Gastroesophageal sphincter (tissue), 4 donors: ENCODE measurements at regions not wholly inside any gene's neighbourhood (a gene's known extent, or its start where the extent isn't known, plus 50 kb on each side); places are given as distances from the start of the nearest gene placed in this dataset.

Experiments
- ATAC-seq: fragments of 150-250 bp; one replicate; pipeline ENCODE4 v1.9.1; 2016; ENCODE audit warnings: mild to moderate bottlenecking, moderate library complexity
- H3K27ac ChIP-seq, 4 donors: fragments of 200-600 bp; sonication (generic) in 3 of 4; 1 replicate in 3 of 4; 2 replicates in 1 of 4; pipeline ENCODE4 v1.5.1; 2016 to 2019
- H3K27me3 ChIP-seq: fragments of 200-600 bp; sonication (generic); one replicate; pipeline ENCODE4 v1.5.1; 2019
- H3K36me3 ChIP-seq, 2 donors: fragments of 200-600 bp; sonication (generic); one replicate each; pipeline ENCODE4 v1.5.1; 2019; ENCODE audit warnings: control low read depth in 1 of 2
- H3K4me1 ChIP-seq, 3 donors: fragments of 200-600 bp; sonication (generic); 1 replicate in 2 of 3; 2 replicates in 1 of 3; pipeline ENCODE4 v1.5.1; 2016 to 2019; ENCODE audit warnings: control low read depth in 2 of 3
- H3K4me3 ChIP-seq, 2 donors: fragments of 200-600 bp; sonication (generic); one replicate each; pipeline ENCODE4 v1.5.1; 2019; ENCODE audit warnings: mild to moderate bottlenecking in 1 of 2, moderate library complexity in 1 of 2
- H3K9me3 ChIP-seq, 3 donors: fragments of 200-600 bp; sonication (generic); one replicate each; pipeline ENCODE4 v1.5.1; 2017 to 2019; ENCODE audit warnings: control low read depth in 2 of 3
- CTCF ChIP-seq, 4 experiments: fragments of 200-600 bp in 2 of 4; fragments of 450-650 bp in 2 of 4; sonication (generic) in 1 of 4; IDR thresholded peaks; one replicate each; pipeline ENCODE4 v1.5.1; 2017 to 2019; ENCODE audit warnings: antibody characterized with exemption in 4 of 4, mild to moderate bottlenecking in 2 of 4, moderate library complexity in 2 of 4
- EP300 ChIP-seq: sonication (generic); formaldehyde crosslinking; IDR thresholded peaks from one replicate; pipeline ENCODE4 v1.6.1; 2017; ENCODE audit warnings: antibody characterized with exemption, mild to moderate bottlenecking
- POLR2A ChIP-seq, 2 donors: fragments of 450-650 bp; IDR thresholded peaks; one replicate each; pipeline ENCODE4 v1.6.1; 2017; ENCODE audit warnings: antibody characterized with exemption in 2 of 2, mild to moderate bottlenecking in 2 of 2, moderate library complexity in 1 of 2
- POLR2AphosphoS5 ChIP-seq: sonication (generic); formaldehyde crosslinking; IDR thresholded peaks from one replicate; pipeline ENCODE4 v1.6.1; 2017; ENCODE audit warnings: antibody characterized with exemption
- WGBS, 2 donors: methylation state at CpG; one replicate each; pipeline ENCODE4 v1.1.5; 2018; ENCODE audit warnings: low coverage in 1 of 2; 5-methylcytosine and 5-hydroxymethylcytosine counted together

- Histone ChIP-seq H3K27ac (no peak overlapping the region), H3K4me1 (no peaks in the 10 kb centered on the region), H3K27me3 (no peaks in the 10 kb centered on the region), H3K36me3 (no peaks in the 10 kb centered on the region), H3K9me3 (no peaks in the 10 kb centered on the region), H3K4me3 (no peak overlapping the region)
- WGBS, 2 donors = 72 to 85% methylated on average over 8 to 10 of the region's 28 CpGs
- no peak for ATAC-seq
- TF ChIP-seq POLR2A (IDR thresholded peaks at IDR 0.05) (no peak), CTCF (IDR thresholded peaks at IDR 0.05) (no peak), EP300 (no peak), POLR2AphosphoS5 (no peak)
Measured at GRCh38 chr12:114817571-114818425, 133.8 kb upstream of the TBX3 start.

GRCh38 chr12:114815026-114815795 lies 131.2 kb upstream of the TBX3 start:
- Histone ChIP-seq H3K27me3 (no peaks in the 10 kb centered on the region), H3K27ac (no peak overlapping the region), H3K9me3 (no peaks in the 10 kb centered on the region), H3K4me3 (no peak overlapping the region), H3K4me1 (no peaks in the 10 kb centered on the region), H3K36me3 (no peaks in the 10 kb centered on the region)
- no peak for TF ChIP-seq POLR2AphosphoS5
- no peak for TF ChIP-seq EP300
- TF ChIP-seq CTCF (IDR thresholded peaks at IDR 0.05) = no peak
- TF ChIP-seq POLR2A (IDR thresholded peaks at IDR 0.05) = no peak
- WGBS, 2 donors = 85% methylated on average over 3 to 6 of the region's 10 CpGs
- no peak for ATAC-seq

GRCh38 chr12:114812858-114813761 lies 129.1 kb upstream of the TBX3 start:
- Histone ChIP-seq H3K27ac (no peak overlapping the region), H3K4me3 (no peak overlapping the region), H3K36me3 (no peaks in the 10 kb centered on the region), H3K27me3 (peaks cover 8% of the 10 kb centered on the region), H3K4me1 (no peaks in the 10 kb centered on the region), H3K9me3 (no peaks in the 10 kb centered on the region)
- 47 to 52% methylated on average over 16 to 19 of the region's 19 CpGs for WGBS, 2 donors
- TF ChIP-seq POLR2A (IDR thresholded peaks at IDR 0.05) = no peak
- TF ChIP-seq POLR2AphosphoS5 = no peak
- no peak for TF ChIP-seq EP300
- no peak for TF ChIP-seq CTCF (IDR thresholded peaks at IDR 0.05)
- no peak for ATAC-seq

- WGBS, 2 donors = 76 to 83% methylated on average over 2 to 4 of the region's 4 CpGs
Measured at GRCh38 chr12:114812384-114812783, 128.4 kb upstream of the TBX3 start.

More at GRCh38 chr12:114812384-114812783, 128.4 kb upstream of the TBX3 start:
- H3K27ac ChIP-seq = no peak overlapping the region
- no peak for ATAC-seq
- no peaks in the 10 kb centered on the region for H3K36me3 ChIP-seq
- TF ChIP-seq CTCF (IDR thresholded peaks at IDR 0.05) = no peak
- TF ChIP-seq POLR2A (IDR thresholded peaks at IDR 0.05) = no peak
- TF ChIP-seq POLR2AphosphoS5 = no peak
- TF ChIP-seq EP300 = no peak
- no peaks in the 10 kb centered on the region for H3K4me1 ChIP-seq
- H3K27me3 ChIP-seq = peaks cover 8% of the 10 kb centered on the region
- no peaks in the 10 kb centered on the region for H3K9me3 ChIP-seq
- H3K4me3 ChIP-seq = no peak overlapping the region
